Heart left ventricle (tissue), 13 donors: ENCODE measurements at regions not wholly inside any gene's neighbourhood (a gene's known extent, or its start where the extent isn't known, plus 50 kb on each side); places are given as distances from the start of the nearest gene placed in this dataset.

ENCODE experiments used
- POLR2A ChIP-seq, 2 donors: fragments of 450-650 bp; IDR thresholded peaks; one replicate each; pipeline ENCODE4 v1.6.1; 2017; ENCODE audit warnings: antibody characterized with exemption in 2 of 2, mild to moderate bottlenecking in 2 of 2, moderate library complexity in 2 of 2
- TF ChIP-seq, protein P1 (sequence below), 12 donors: fragments of 200-600 bp; sonication (generic) in 4 of 12; IDR thresholded peaks; one replicate each; pipeline versions ENCODE4 v1.5.0 to v1.8.0; 2018 to 2022; ENCODE audit warnings: antibody characterized with exemption in 12 of 12, mild to moderate bottlenecking in 5 of 12
- donor health status: ischemic (EF 13 %, LVEDD 7.1; RV severe dilation, severe dysfunction).
- donor health status: DM: no; HTN: yes; CAD: no.
- donor health status: DM: no; HTN: no; CAD: no.
- donor health status: ischemic (EF 25% LVEDD 6.9; RV normal size, moderate dysfunction).
- donor health status: ischemic (EF 25% LVEDD 5.7; RV mildly dilated, moderate dysfunction).
- donor health status: ischemic (EF 35%, LVEDD 5.7; RV mildly dilated, moderate dysfunction).
- donor health status: nonischemic (EF 11% LVEDD 7.7; RV severe dilation, severe dysfunction).
- donor health status: DM: yes; HTN: yes; CAD: no.
- donor health status: PGD.
- donor health status: ischemic (EF 29% LVEDD 5.4; RV normal size, mild dysfunction).
- donor health status: nonischemic (EF 23%, LVEDD 6.1; RV moderate dilation, normal function).

DNA sequence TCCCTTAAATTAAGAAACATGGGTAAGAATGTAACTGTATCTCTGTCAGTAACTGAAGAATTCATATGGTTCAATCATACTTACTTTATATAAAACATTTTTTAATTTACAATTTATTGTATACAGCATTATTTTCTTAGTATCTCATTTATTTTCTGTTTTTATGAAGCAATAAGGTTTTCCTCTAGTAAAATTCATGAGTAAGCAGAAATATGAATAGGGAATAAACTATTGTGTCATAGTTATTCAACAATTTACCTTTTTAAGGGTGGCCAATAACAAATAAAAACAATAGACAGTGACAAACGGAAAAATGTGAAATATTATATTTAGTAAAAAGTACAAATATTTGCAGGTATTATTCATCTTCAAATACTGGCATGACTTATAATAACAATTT is 624.4 kb downstream of the TECRL start:
- TF ChIP-seq POLR2A (IDR thresholded peaks at IDR 0.05) = no peak
- TF ChIP-seq, protein P1, sequence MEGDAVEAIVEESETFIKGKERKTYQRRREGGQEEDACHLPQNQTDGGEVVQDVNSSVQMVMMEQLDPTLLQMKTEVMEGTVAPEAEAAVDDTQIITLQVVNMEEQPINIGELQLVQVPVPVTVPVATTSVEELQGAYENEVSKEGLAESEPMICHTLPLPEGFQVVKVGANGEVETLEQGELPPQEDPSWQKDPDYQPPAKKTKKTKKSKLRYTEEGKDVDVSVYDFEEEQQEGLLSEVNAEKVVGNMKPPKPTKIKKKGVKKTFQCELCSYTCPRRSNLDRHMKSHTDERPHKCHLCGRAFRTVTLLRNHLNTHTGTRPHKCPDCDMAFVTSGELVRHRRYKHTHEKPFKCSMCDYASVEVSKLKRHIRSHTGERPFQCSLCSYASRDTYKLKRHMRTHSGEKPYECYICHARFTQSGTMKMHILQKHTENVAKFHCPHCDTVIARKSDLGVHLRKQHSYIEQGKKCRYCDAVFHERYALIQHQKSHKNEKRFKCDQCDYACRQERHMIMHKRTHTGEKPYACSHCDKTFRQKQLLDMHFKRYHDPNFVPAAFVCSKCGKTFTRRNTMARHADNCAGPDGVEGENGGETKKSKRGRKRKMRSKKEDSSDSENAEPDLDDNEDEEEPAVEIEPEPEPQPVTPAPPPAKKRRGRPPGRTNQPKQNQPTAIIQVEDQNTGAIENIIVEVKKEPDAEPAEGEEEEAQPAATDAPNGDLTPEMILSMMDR (IDR thresholded peaks at IDR 0.05) = no peak
